PC-3 (cell line): ENCODE measurements at regions not wholly inside any gene's neighbourhood (a gene's known extent, or its start where the extent isn't known, plus 50 kb on each side); places are given as distances from the start of the nearest gene placed in this dataset.

Experiments
- ATAC-seq: fragments of 200-7000 bp; cut with Tn5 transposase; 2 replicates; pipeline ENCODE4 v1.9.1; 2020; ENCODE audit warnings: mild to moderate bottlenecking, moderate library complexity
- BruUV-seq: library from RNA; stranded (reverse); fragments of 400-500 nt; replicated peaks from 2 replicates; lab custom pipeline; 2021; lab: Mats Ljungman, UMichigan
- CTCF ChIA-PET: fragments of 300-600 bp; sonication (Branson Sonifier 250); formaldehyde crosslinking; loops from one replicate; lab custom pipeline; 2022; ENCODE audit warnings: antibody characterized with exemption; lab: Charles Lee
- POLR2A ChIA-PET: fragments of 300-600 bp; sonication (Branson Sonifier 250); formaldehyde crosslinking; loops from one replicate; lab custom pipeline; 2022; ENCODE audit warnings: antibody characterized with exemption; ENCODE audit not compliant: unreplicated experiment; lab: Charles Lee
- DNase-seq: peaks from one replicate; pipeline ENCODE4 v3.0.0-alpha.2; 2015
- H2AFZ ChIP-seq: fragments of 300-600 bp; sonication (generic); 2 replicates; pipeline ENCODE4 v1.6.0; 2016; ENCODE audit warnings: antibody characterized with exemption, low read length
- H3F3A ChIP-seq: fragments of 300-600 bp; sonication (generic); one replicate; pipeline ENCODE4 v1.6.0; 2017; ENCODE audit warnings: antibody characterized with exemption, low read length, control low read depth, mild to moderate bottlenecking; ENCODE audit not compliant: unreplicated experiment
- H3K27ac ChIP-seq: fragments of 300-600 bp; sonication (generic); 2 replicates; pipeline ENCODE4 v1.5.1; 2016; ENCODE audit warnings: mild to moderate bottlenecking, low read length
- H3K27me3 ChIP-seq: fragments of 300-600 bp; sonication (generic); 2 replicates; pipeline ENCODE4 v1.6.1; 2016; ENCODE audit warnings: low read length, mixed read lengths
- H3K36me3 ChIP-seq: fragments of 300-600 bp; sonication (generic); 2 replicates; pipeline ENCODE4 v1.6.1; 2016; ENCODE audit warnings: low read depth, mixed run types, low read length, mixed read lengths
- H3K4me1 ChIP-seq: fragments of 300-600 bp; sonication (generic); 2 replicates; pipeline ENCODE4 v1.5.1; 2016; ENCODE audit warnings: low read length; ENCODE audit not compliant: insufficient read depth
- H3K4me2 ChIP-seq: fragments of 300-600 bp; sonication (generic); 2 replicates; pipeline ENCODE4 v1.6.0; 2016; ENCODE audit warnings: low read length
- H3K4me3 ChIP-seq: fragments of 300-600 bp; sonication (generic); 2 replicates; pipeline ENCODE4 v1.5.1; 2016; ENCODE audit warnings: mild to moderate bottlenecking, low read length, mixed read lengths
- H3K79me2 ChIP-seq: fragments of 300-600 bp; sonication (generic); 2 replicates; pipeline ENCODE4 v1.6.1; 2017; ENCODE audit warnings: low read length, mixed read lengths
- H3K9ac ChIP-seq: fragments of 300-600 bp; sonication (generic); 2 replicates; pipeline ENCODE4 v1.6.0; 2016; ENCODE audit warnings: mild to moderate bottlenecking, low read length
- H3K9me2 ChIP-seq: fragments of 300-600 bp; sonication (generic); replicated peaks from 2 replicates; pipeline ENCODE4 v1.6.1; 2016; ENCODE audit warnings: mixed run types, low read length, mixed read lengths
- H3K9me3 ChIP-seq: fragments of 300-600 bp; sonication (generic); 2 replicates; pipeline ENCODE4 v1.6.1; 2016; ENCODE audit warnings: low read length, mixed read lengths
- H4K20me1 ChIP-seq: fragments of 300-600 bp; sonication (generic); 2 replicates; pipeline ENCODE4 v1.6.1; 2016; ENCODE audit warnings: low read length, mixed read lengths
- CTCF ChIP-seq: fragments of 300-600 bp; sonication (generic); conservative IDR thresholded peaks from 2 replicates; pipeline ENCODE4 v1.5.1; 2017; ENCODE audit warnings: antibody characterized with exemption, low read depth, mild to moderate bottlenecking, low read length
- EZH2 ChIP-seq: fragments of 300-600 bp; sonication (generic); IDR thresholded peaks from one replicate; pipeline ENCODE4 v1.6.1; 2017; ENCODE audit warnings: antibody characterized with exemption, mild to moderate bottlenecking, low read length; ENCODE audit not compliant: unreplicated experiment
- EZH2phosphoT487 ChIP-seq: fragments of 300-600 bp; sonication (generic); IDR thresholded peaks from 2 replicates; pipeline ENCODE4 v1.6.1; 2018; ENCODE audit warnings: mild to moderate bottlenecking, antibody characterized with exemption, low read length, borderline replicate concordance
- intact Hi-C: fragments of 100-400 bp; cut with micrococcal nuclease; formaldehyde crosslinking; loops from 2 replicates; pipeline ENCODE4 v1.9.0; 2023

GRCh38 chr11:22069844-22070243, 123.0 kb upstream of the ANO5 start:
- BruUV-seq = no TSS peak
- DNase-seq (no peak), ATAC-seq (no peak)
- Histone ChIP-seq H3K4me2 (no peak overlapping the region), H3K9me2 (no peaks in the 10 kb centered on the region), H3K9ac (no peak overlapping the region), H3F3A (no peaks in the 10 kb centered on the region), H3K36me3 (no peaks in the 10 kb centered on the region), H2AFZ (no peak overlapping the region), H4K20me1 (no peaks in the 10 kb centered on the region), H3K4me1 (no peaks in the 10 kb centered on the region), H3K79me2 (no peaks in the 10 kb centered on the region), H3K9me3 (no peaks in the 10 kb centered on the region; the same call in 1 of the 2 replicates), H3K27me3 (no peaks in the 10 kb centered on the region), H3K27ac (no peak overlapping the region), H3K4me3 (no peak overlapping the region)
- POLR2A ChIA-PET = no interaction called here
- intact Hi-C loops = no loop called here
- no peak for TF ChIP-seq EZH2phosphoT487
- no peak for TF ChIP-seq EZH2
- no peak for TF ChIP-seq CTCF
- CTCF ChIA-PET = no interaction called here

DNA sequence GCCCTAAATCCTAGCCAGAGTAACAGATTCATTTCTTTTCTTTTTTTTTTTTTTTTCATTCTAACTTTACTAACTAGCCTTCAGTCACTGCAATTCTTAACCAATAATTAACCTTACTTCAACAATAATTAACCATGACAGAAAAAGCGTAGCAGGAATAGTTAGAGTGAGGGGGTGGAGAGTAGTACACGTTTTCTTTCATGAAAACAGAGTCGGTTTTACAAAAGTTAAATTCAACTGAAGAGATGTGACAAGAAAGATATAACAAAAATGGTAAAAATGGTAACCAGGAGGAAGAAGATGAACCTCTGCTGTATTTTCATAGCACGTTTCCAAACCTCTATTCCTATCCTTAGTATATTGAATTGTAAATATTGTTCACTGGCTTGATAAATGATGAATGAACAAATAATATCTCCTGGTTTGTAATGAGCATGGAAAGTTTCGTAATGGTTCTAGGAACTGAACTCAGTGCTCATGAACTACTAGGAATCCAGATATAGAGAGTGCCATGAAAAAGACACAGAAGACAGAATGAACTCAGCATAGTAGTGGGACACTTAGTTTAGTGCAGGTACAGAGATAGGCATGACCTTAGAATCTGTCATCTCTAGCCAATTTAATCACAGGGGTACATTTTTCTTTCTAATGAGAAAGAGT, 116.5 kb upstream of the ANO5 start:
- Histone ChIP-seq H3K9me3 (peaks cover 9% of the 10 kb centered on the region; the same call in 1 of the 2 replicates), H3K9me2 (no peaks in the 10 kb centered on the region), H3K27ac (no peak overlapping the region), H3K36me3 (no peaks in the 10 kb centered on the region), H3K4me3 (no peak overlapping the region), H4K20me1 (no peaks in the 10 kb centered on the region), H3F3A (no peaks in the 10 kb centered on the region), H3K27me3 (no peaks in the 10 kb centered on the region), H3K4me2 (no peak overlapping the region), H3K4me1 (no peaks in the 10 kb centered on the region), H3K79me2 (no peaks in the 10 kb centered on the region), H2AFZ (no peak overlapping the region), H3K9ac (no peak overlapping the region)
- DNase-seq (no peak), ATAC-seq (no peak)
- CTCF ChIA-PET = no interaction called here
- TF ChIP-seq CTCF = no peak
- TF ChIP-seq EZH2phosphoT487 = no peak
- no peak for TF ChIP-seq EZH2
- intact Hi-C loops = no loop called here
- POLR2A ChIA-PET = no interaction called here
- BruUV-seq = no TSS peak

GRCh38 chr11:22078063-22078462, 114.8 kb upstream of the ANO5 start:
- Histone ChIP-seq H3K27ac (no peak overlapping the region), H2AFZ (no peak overlapping the region), H3K9me2 (no peaks in the 10 kb centered on the region), H3K9me3 (peaks cover 10% of the 10 kb centered on the region; the same call in 1 of the 2 replicates), H3K4me3 (no peak overlapping the region), H3K79me2 (no peaks in the 10 kb centered on the region), H3K27me3 (no peaks in the 10 kb centered on the region), H3K9ac (no peak overlapping the region), H3K4me1 (no peaks in the 10 kb centered on the region), H3K36me3 (no peaks in the 10 kb centered on the region), H4K20me1 (no peaks in the 10 kb centered on the region), H3F3A (no peaks in the 10 kb centered on the region), H3K4me2 (no peak overlapping the region)
- no TSS peak for BruUV-seq
- ChIA-PET POLR2A (no interaction called here), CTCF (no interaction called here)
- DNase-seq = no peak
- TF ChIP-seq EZH2 (no peak), EZH2phosphoT487 (no peak), CTCF (no peak)
- no peak for ATAC-seq
- intact Hi-C loops = no loop called here
